Breast epithelium (tissue), 3 donors: ENCODE measurements at regions not wholly inside any gene's neighbourhood (a gene's known extent, or its start where the extent isn't known, plus 50 kb on each side); places are given as distances from the start of the nearest gene placed in this dataset.

ENCODE experiments used
- CTCF ChIP-seq, 3 donors: fragments of 450-650 bp; IDR thresholded peaks; one replicate each; pipeline ENCODE4 v1.5.1; 2016 to 2017; ENCODE audit warnings: antibody characterized with exemption in 3 of 3, mild to moderate bottlenecking in 3 of 3, moderate library complexity in 3 of 3
- POLR2AphosphoS5 ChIP-seq, 3 donors: sonication (generic); formaldehyde crosslinking; IDR thresholded peaks; one replicate each; pipeline ENCODE4 v1.6.1; 2017; ENCODE audit warnings: antibody characterized with exemption in 3 of 3

GRCh38 chr22:47307822-47308221 is 545.4 kb downstream of the TBC1D22A start:
- no peak for TF ChIP-seq CTCF (IDR thresholded peaks at IDR 0.05)
- TF ChIP-seq POLR2AphosphoS5 (IDR thresholded peaks at IDR 0.05): no peak
